SK-N-SH (cell line): ENCODE measurements at regions not wholly inside any gene's neighbourhood (a gene's known extent, or its start where the extent isn't known, plus 50 kb on each side); places are given as distances from the start of the nearest gene placed in this dataset.
"Not testable (repeated sequence)": the region's sequence is repeated elsewhere in the genome, so short reads cannot be mapped to it uniquely, and the experiment has no call there.

ENCODE experiments used
- CTCF ChIA-PET: fragments of 300-600, 350-600 bp; formaldehyde crosslinking; extraction: SDS; loops from one replicate; lab custom pipeline; 2021; lab: Yijun Ruan, JAX
- POLR2A ChIA-PET: fragments of 350-600 bp; sonication (Branson Sonifier 250); formaldehyde crosslinking; extraction: SDS; loops from one replicate; lab custom pipeline; 2020; ENCODE audit warnings: antibody characterized with exemption, inconsistent platforms; lab: Yijun Ruan, JAX
- DNase-seq: peaks from one replicate; pipeline ENCODE4 v3.0.0; 2012
- H2AFZ ChIP-seq: fragments of 200-600 bp; sonication (generic); 2 replicates; pipeline ENCODE4 v1.8.1; 2016; ENCODE audit warnings: antibody characterized with exemption, mild to moderate bottlenecking, low read depth
- H3F3A ChIP-seq: fragments of 200-600 bp; sonication (generic); replicated peaks from 2 replicates; pipeline ENCODE3; 2016; ENCODE audit warnings: antibody characterized with exemption, mild to moderate bottlenecking; ENCODE audit not compliant: insufficient read depth
- H3K27ac ChIP-seq, 2 experiments: fragments of 200-500 bp in 1 of 2; fragments of 200-600 bp in 1 of 2; sonication (Bioruptor generic) in 1 of 2; sonication (generic), shearing (Covaris generic) in 1 of 2; 2 replicates each; pipeline versions ENCODE4 v1.5.1 to v1.6.1; 2014 to 2016; ENCODE audit warnings: low read depth in 2 of 2, inconsistent platforms in 1 of 2, low read length in 1 of 2, mild to moderate bottlenecking in 1 of 2, mixed read lengths in 1 of 2
- H3K27me3 ChIP-seq: fragments of 200-600 bp; sonication (generic), shearing (Covaris generic); 2 replicates; pipeline ENCODE4 v1.6.1; 2016; ENCODE audit warnings: mixed run types; ENCODE audit not compliant: insufficient read depth
- H3K36me3 ChIP-seq, 2 experiments: fragments of 200-500 bp in 1 of 2; fragments of 200-600 bp in 1 of 2; sonication (Bioruptor generic) in 1 of 2; sonication (generic) in 1 of 2; replicated peaks in 1 of 2; 2 replicates each; pipeline versions ENCODE3 to v1.5.1; 2014 to 2016; ENCODE audit warnings: low read length in 1 of 2, mild to moderate bottlenecking in 1 of 2; ENCODE audit not compliant: insufficient read depth in 2 of 2, control insufficient read depth in 1 of 2
- H3K4me1 ChIP-seq, 2 experiments: fragments of 200-500 bp in 1 of 2; fragments of 200-600 bp in 1 of 2; sonication (Bioruptor generic) in 1 of 2; sonication (generic), shearing (Covaris generic) in 1 of 2; 2 replicates each; pipeline versions ENCODE4 v1.5.1 to v1.6.1; 2014 to 2016; ENCODE audit warnings: low read depth in 1 of 2, low read length in 1 of 2, mixed run types in 1 of 2; ENCODE audit not compliant: insufficient read depth in 2 of 2, control insufficient read depth in 1 of 2
- H3K4me2 ChIP-seq: fragments of 200-600 bp; sonication (generic), shearing (Covaris generic); 2 replicates; pipeline ENCODE4 v1.6.1; 2017; ENCODE audit warnings: mixed run types
- H3K4me3 ChIP-seq, 2 experiments: fragments of 200-500 bp in 1 of 2; fragments of 200-600 bp in 1 of 2; sonication (Bioruptor generic) in 1 of 2; sonication (generic), shearing (Covaris generic) in 1 of 2; 2 replicates each; pipeline versions ENCODE4 v1.5.1 to v1.8.1; 2014 to 2016; ENCODE audit warnings: low read depth in 2 of 2, inconsistent platforms in 1 of 2, low read length in 1 of 2, mild to moderate bottlenecking in 1 of 2, mixed read lengths in 1 of 2, moderate library complexity in 1 of 2
- H3K79me2 ChIP-seq: fragments of 200-600 bp; sonication (generic); 2 replicates; pipeline ENCODE4 v1.8.1; 2017; ENCODE audit warnings: mild to moderate bottlenecking; ENCODE audit not compliant: insufficient read depth
- H3K9ac ChIP-seq: fragments of 200-600 bp; sonication (generic); 2 replicates; pipeline ENCODE4 v1.6.1; 2017; ENCODE audit warnings: mixed run types
- H3K9me2 ChIP-seq: fragments of 200-600 bp; sonication (generic); 2 replicates; pipeline ENCODE4 v1.6.1; 2017; ENCODE audit warnings: mixed run types
- H3K9me3 ChIP-seq: fragments of 200-600 bp; sonication (generic); 2 replicates; pipeline ENCODE4 v1.6.1; 2017; ENCODE audit warnings: mixed run types, mild to moderate bottlenecking, moderate library complexity
- H4K20me1 ChIP-seq: fragments of 200-600 bp; sonication (generic); 2 replicates; pipeline ENCODE4 v1.6.1; 2017; ENCODE audit warnings: mild to moderate bottlenecking, mixed run types; ENCODE audit not compliant: insufficient read depth
- CHD2 ChIP-seq: fragments of 150-350 bp; IDR thresholded peaks from 2 replicates; pipeline ENCODE4 v1.6.1; 2018; ENCODE audit warnings: low read length; ENCODE audit not compliant: partially characterized antibody
- CTCF ChIP-seq: fragments of 200-600 bp; sonication (generic); IDR thresholded peaks from 2 replicates; pipeline ENCODE4 v1.6.1; 2017; ENCODE audit warnings: antibody characterized with exemption, mild to moderate bottlenecking, moderate library complexity
- ELF1 ChIP-seq: IDR thresholded peaks from 2 replicates; pipeline ENCODE4 v1.4.0; 2012
- EP300 ChIP-seq, 2 experiments: IDR thresholded peaks; 2 replicates each; pipeline versions ENCODE4 v1.4.0 to v1.6.1; 2012; ENCODE audit warnings: borderline replicate concordance in 1 of 2, low read depth in 1 of 2, low read length in 1 of 2
- FOSL2 ChIP-seq: IDR thresholded peaks from 2 replicates; pipeline ENCODE4 v1.4.0; 2012; ENCODE audit warnings: low read depth, mild to moderate bottlenecking, moderate library complexity, borderline replicate concordance
- FOXJ3 ChIP-seq: sonication (generic); formaldehyde crosslinking; IDR thresholded peaks from 2 replicates; pipeline ENCODE4 v1.5.1; 2020; ENCODE audit warnings: mild to moderate bottlenecking, missing genetic modification reagents
- FOXM1 ChIP-seq: IDR thresholded peaks from 2 replicates; pipeline ENCODE4 v1.4.0; 2012; ENCODE audit warnings: low read depth, mild to moderate bottlenecking
- GATA2 ChIP-seq: sonication (generic); formaldehyde crosslinking; IDR thresholded peaks from 2 replicates; pipeline ENCODE4 v1.5.0; 2020; ENCODE audit warnings: mild to moderate bottlenecking, missing genetic modification reagents
- JUND ChIP-seq: IDR thresholded peaks from 2 replicates; pipeline ENCODE4 v1.4.0; 2012
- MAX ChIP-seq: IDR thresholded peaks from 2 replicates; pipeline ENCODE4 v1.4.0; 2012; ENCODE audit warnings: low read depth
- NFIC ChIP-seq: IDR thresholded peaks from 2 replicates; pipeline ENCODE4 v1.4.0; 2012; ENCODE audit warnings: borderline replicate concordance
- PBX3 ChIP-seq: IDR thresholded peaks from 2 replicates; pipeline ENCODE4; 2012
- POLR2AphosphoS5 ChIP-seq: IDR thresholded peaks from 2 replicates; pipeline ENCODE4 v1.6.1; 2012; ENCODE audit warnings: low read depth, low read length
- RAD21 ChIP-seq: IDR thresholded peaks from 2 replicates; pipeline ENCODE4 v1.6.1; 2012; ENCODE audit warnings: mild to moderate bottlenecking, low read length
- RCOR1 ChIP-seq: fragments of 150-350 bp; IDR thresholded peaks from 2 replicates; pipeline ENCODE4 v1.6.1; 2017; ENCODE audit warnings: antibody characterized with exemption, low read length
- TCF12 ChIP-seq: IDR thresholded peaks from 2 replicates; pipeline ENCODE4 v1.4.0; 2012
- TEAD4 ChIP-seq: IDR thresholded peaks from 2 replicates; pipeline ENCODE4 v1.4.0; 2012; ENCODE audit warnings: mild to moderate bottlenecking, borderline replicate concordance; ENCODE audit not compliant: insufficient read depth
- USF1 ChIP-seq: IDR thresholded peaks from 2 replicates; pipeline ENCODE4 v1.4.0; 2012; ENCODE audit warnings: low read depth, borderline replicate concordance
- WGBS: methylation state at CpG from one replicate; pipeline ENCODE4 v1.1.6; 2017; ENCODE audit warnings: low lambda C conversion rate; 5-methylcytosine and 5-hydroxymethylcytosine counted together

GRCh38 chr12:84157170-84157569, 755.4 kb downstream of the SLC6A15 start:
- CTCF ChIA-PET, result no interaction called here
- no peak overlapping the region for H3K9ac ChIP-seq
- H3K4me1 ChIP-seq, result no peaks in the 10 kb centered on the region; a peak in 1 of 4 replicates
- no peak for TF ChIP-seq RAD21
- peak; percentile 41 for TF ChIP-seq GATA2 (CRISPR knock-in tag)
- TF ChIP-seq TEAD4, result 0 out of 2 replicates have a peak, but pooled peaks have one; percentile 49
- TF ChIP-seq PBX3, result peak; percentile 55
- TF ChIP-seq NFIC, result no peak
- TF ChIP-seq FOSL2, result no peak
- TF ChIP-seq CHD2, result peak; percentile 57
- TF ChIP-seq MAX, result no peak
- no peak for TF ChIP-seq FOXJ3 (CRISPR knock-in tag)
- TF ChIP-seq CTCF, result no peak
- no peak for TF ChIP-seq USF1
- TF ChIP-seq EP300 (IDR thresholded peaks at IDR 0.05; ENCODE audit: borderline replicate concordance in 1 of 2, low read depth in 1 of 2, low read length in 1 of 2), result peak; percentile 63 to 75; a peak in 3 of 4 replicates
- peak; percentile 53; the same call in 1 of the 2 replicates for TF ChIP-seq RCOR1
- TF ChIP-seq FOXM1, result 0 out of 2 replicates have a peak, but pooled peaks have one; percentile 44
- TF ChIP-seq TCF12, result peak; percentile 78
- peak; percentile 57; the same call in 1 of the 2 replicates for TF ChIP-seq POLR2AphosphoS5
- TF ChIP-seq JUND, result peak; percentile 36; the same call in 1 of the 2 replicates
- TF ChIP-seq ELF1, result no peak
- TF ChIP-seq, all 33 proteins: peak for 10
- peak overlapping the region in 1 of 2 experiments; percentile 72; a peak in 1 of 4 replicates for H3K27ac ChIP-seq
- H4K20me1 ChIP-seq, result no peaks in the 10 kb centered on the region
- H3K79me2 ChIP-seq, result no peaks in the 10 kb centered on the region
- H3F3A ChIP-seq, result no peaks in the 10 kb centered on the region
- H3K4me3 ChIP-seq, result no peak overlapping the region
- H3K9me2 ChIP-seq, result no peaks in the 10 kb centered on the region
- no peaks in the 10 kb centered on the region for H3K27me3 ChIP-seq
- H3K4me2 ChIP-seq, result no peak overlapping the region
- no peaks in the 10 kb centered on the region for H3K36me3 ChIP-seq
- peak; percentile 58 for DNase-seq
- POLR2A ChIA-PET, result no interaction called here
- H2AFZ ChIP-seq, result peak overlapping the region; percentile 78; the same call in 1 of the 2 replicates
- 14% methylated on average over 1 of the region's 1 CpG for WGBS
- H3K9me3 ChIP-seq, result no peaks in the 10 kb centered on the region

GRCh38 chr12:84154991-84155930, 757.3 kb downstream of the SLC6A15 start:
- H3K9me3 ChIP-seq, H3K4me3 ChIP-seq, H3K9ac ChIP-seq, H3K27ac ChIP-seq, H3K27me3 ChIP-seq, H3K4me2 ChIP-seq, H3K9me2 ChIP-seq, H3K36me3 ChIP-seq, H4K20me1 ChIP-seq, H3F3A ChIP-seq, H3K79me2 ChIP-seq, H3K4me1 ChIP-seq, DNase-seq, POLR2A ChIA-PET, H2AFZ ChIP-seq: not testable (repeated sequence)
- WGBS, result 96% methylated on average over 9 of the region's 30 CpGs
- CTCF ChIA-PET, result interaction anchor here (1.0 kb wide), 1 partner anchor 14 kb away, joined by 3 read pairs; no protein-coding TSS in a partner anchor

- H3K36me3 ChIP-seq, H3K27ac ChIP-seq, H3K9me2 ChIP-seq, H3K9ac ChIP-seq, H3K4me2 ChIP-seq, H3K27me3 ChIP-seq, H3K9me3 ChIP-seq, H3F3A ChIP-seq, H3K4me1 ChIP-seq, H3K79me2 ChIP-seq, H3K4me3 ChIP-seq, DNase-seq, POLR2A ChIA-PET, H2AFZ ChIP-seq, CTCF ChIA-PET, H4K20me1 ChIP-seq: not testable (repeated sequence)
- WGBS, result 90% methylated on average over 15 of the region's 15 CpGs
Measured at GRCh38 chr12:84154439-84154990, 758.1 kb downstream of the SLC6A15 start.
